Endodermal cell (in vitro differentiated cells): ENCODE measurements at regions not wholly inside any gene's neighbourhood (a gene's known extent, or its start where the extent isn't known, plus 50 kb on each side); places are given as distances from the start of the nearest gene placed in this dataset.

Experiments used
- DNase-seq: peaks from one replicate; pipeline ENCODE4 v3.0.0-alpha.2; 2017
- H3K27ac ChIP-seq: 2 replicates; pipeline ENCODE4 v1.5.1; 2013; ENCODE audit warnings: mild to moderate bottlenecking, low read depth, low read length, moderate library complexity
- H3K27me3 ChIP-seq: 2 replicates; pipeline ENCODE4 v1.6.1; 2013; ENCODE audit warnings: mild to moderate bottlenecking, low read length, moderate library complexity; ENCODE audit not compliant: insufficient read depth, control insufficient read depth, poor library complexity, severe bottlenecking
- H3K36me3 ChIP-seq: 2 replicates; pipeline ENCODE4 v1.7.0; 2013; ENCODE audit warnings: mild to moderate bottlenecking, low read length, moderate library complexity; ENCODE audit not compliant: control insufficient read depth, insufficient read depth
- H3K4me1 ChIP-seq: one replicate; pipeline ENCODE4 v1.7.0; 2013; ENCODE audit warnings: low read length; ENCODE audit not compliant: control insufficient read depth, insufficient read depth
- H3K4me3 ChIP-seq: 2 replicates; pipeline ENCODE4 v1.5.1; 2013; ENCODE audit warnings: mild to moderate bottlenecking, low read length, moderate library complexity
- H3K9ac ChIP-seq: 2 replicates; pipeline ENCODE4 v1.6.1; 2013; ENCODE audit warnings: mild to moderate bottlenecking, low read length, moderate library complexity; ENCODE audit not compliant: poor library complexity, severe bottlenecking; ENCODE audit errors: extremely low read depth
- H3K9me3 ChIP-seq: 2 replicates; pipeline ENCODE4 v1.6.1; 2013; ENCODE audit warnings: mild to moderate bottlenecking, low read length, moderate library complexity; ENCODE audit not compliant: control insufficient read depth
- H3K27ac Mint-ChIP-seq: 2 replicates; pipeline ENCODE4 v1.8.0; 2020; ENCODE audit warnings: mixed read lengths
- H3K27me3 Mint-ChIP-seq: 2 replicates; pipeline ENCODE4 v1.8.0; 2021; ENCODE audit warnings: mild to moderate bottlenecking, mixed read lengths; ENCODE audit not compliant: insufficient read depth
- H3K36me3 Mint-ChIP-seq: 2 replicates; pipeline ENCODE4 v1.8.0; 2020; ENCODE audit warnings: low read depth, mixed read lengths
- H3K4me1 Mint-ChIP-seq: 2 replicates; pipeline ENCODE4 v1.8.0; 2020; ENCODE audit warnings: mixed read lengths
- H3K4me3 Mint-ChIP-seq: 2 replicates; pipeline ENCODE4 v1.8.0; 2020; ENCODE audit warnings: mild to moderate bottlenecking, moderate library complexity, mixed read lengths
- H3K9me3 Mint-ChIP-seq: 2 replicates; pipeline ENCODE4 v1.8.0; 2020; ENCODE audit warnings: mild to moderate bottlenecking, mixed read lengths
- CTCF ChIP-seq: fragments of 200-600 bp; sonication (generic); conservative IDR thresholded peaks from 2 replicates; pipeline ENCODE4 v1.5.0; 2021; ENCODE audit warnings: antibody characterized with exemption, mild to moderate bottlenecking
- WGBS, 2 experiments: methylation state at CpG; one replicate each; pipeline versions ENCODE4 v1.1.5 to v1.1.7; 2013; ENCODE audit warnings: missing lambda C conversion rate in 2 of 2, mixed read lengths in 1 of 2; ENCODE audit not compliant: insufficient coverage in 1 of 2, insufficient read length in 1 of 2; 5-methylcytosine and 5-hydroxymethylcytosine counted together

DNA sequence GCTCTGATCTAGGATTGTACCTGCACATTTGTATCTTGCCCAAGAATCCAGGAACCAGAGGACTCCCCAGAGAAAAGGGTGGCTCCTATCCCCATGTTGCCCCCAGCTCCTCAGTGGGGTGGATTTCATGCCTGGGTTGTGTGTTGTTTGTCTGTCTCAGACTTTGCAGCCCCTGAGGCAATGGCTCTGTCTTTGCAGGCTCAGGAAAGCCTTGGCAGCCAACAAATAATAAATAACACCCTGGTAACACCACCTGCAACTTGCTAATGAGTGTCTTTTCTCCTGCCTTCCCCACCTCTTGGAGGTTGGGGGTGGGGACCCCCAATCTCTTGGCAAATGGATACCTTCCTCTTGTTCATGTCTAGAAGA, 65.2 kb upstream of the CISTR start:
- Mint-ChIP-seq H3K9me3 (no peaks in the 10 kb centered on the region), H3K4me3 (no peak overlapping the region), H3K36me3 (no peaks in the 10 kb centered on the region), H3K27me3 (peaks cover 53% of the 10 kb centered on the region), H3K4me1 (no peaks in the 10 kb centered on the region), H3K27ac (no peak overlapping the region)
- H3K36me3 ChIP-seq: no peaks in the 10 kb centered on the region
- H3K27ac ChIP-seq: no peak overlapping the region
- DNase-seq: no peak
- H3K4me1 ChIP-seq: no peaks in the 10 kb centered on the region
- H3K4me3 ChIP-seq: no peak overlapping the region
- H3K9ac ChIP-seq: no peak overlapping the region
- H3K27me3 ChIP-seq: peaks cover 76% of the 10 kb centered on the region
- no peak for TF ChIP-seq CTCF
- no peaks in the 10 kb centered on the region for H3K9me3 ChIP-seq

DNA sequence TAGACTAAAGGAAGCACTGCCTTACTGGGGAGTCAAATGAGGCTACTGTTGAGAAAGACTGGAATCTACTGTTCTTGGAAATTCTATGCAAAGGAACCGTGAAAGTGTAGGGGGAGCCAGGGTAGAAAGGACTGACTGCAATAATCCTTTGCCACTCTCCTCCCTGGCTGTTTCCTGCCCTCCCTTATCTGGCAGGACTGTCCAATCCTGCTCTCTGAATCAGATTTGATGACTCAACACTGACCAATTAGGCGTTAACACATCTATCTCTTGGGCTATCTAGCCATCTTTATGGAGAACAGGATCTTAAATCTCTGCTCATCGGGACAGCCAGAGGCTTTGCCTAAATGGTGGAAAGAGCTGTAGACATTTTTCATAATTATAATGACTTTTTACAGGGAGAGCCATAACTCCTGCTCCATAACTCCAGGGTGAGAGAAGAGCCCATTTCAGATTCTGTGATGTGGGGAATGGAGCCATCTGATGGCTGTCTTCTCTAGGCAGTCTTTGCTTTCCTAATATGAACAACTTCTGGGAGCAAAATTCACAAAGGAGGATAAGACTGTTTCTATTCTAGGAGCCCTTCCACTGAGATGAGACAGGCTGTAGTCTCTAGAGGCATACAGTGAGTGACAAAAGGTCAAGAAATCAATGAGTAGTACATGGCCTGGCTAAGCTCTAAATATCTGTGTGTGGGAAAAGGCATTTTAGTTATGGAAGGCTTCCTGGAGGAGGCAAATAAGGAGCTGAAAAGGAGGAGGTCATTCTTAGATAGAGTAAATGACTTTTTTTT, 68.9 kb upstream of the CISTR start:
- no peak overlapping the region for H3K4me3 ChIP-seq
- WGBS, 2 experiments: 86 to 90% methylated on average over 2 to 3 of the region's 3 CpGs
- TF ChIP-seq CTCF: no peak
- H3K27me3 Mint-ChIP-seq: peaks cover 57% of the 10 kb centered on the region
- H3K9ac ChIP-seq: no peak overlapping the region
- no peaks in the 10 kb centered on the region for H3K9me3 Mint-ChIP-seq
- no peak overlapping the region for H3K4me3 Mint-ChIP-seq
- H3K36me3 Mint-ChIP-seq: no peaks in the 10 kb centered on the region
- no peak for DNase-seq
- no peak overlapping the region for H3K27ac ChIP-seq
- no peaks in the 10 kb centered on the region for H3K4me1 ChIP-seq
- H3K27me3 ChIP-seq: peaks cover 76% of the 10 kb centered on the region
- H3K9me3 ChIP-seq: no peaks in the 10 kb centered on the region
- no peaks in the 10 kb centered on the region for H3K36me3 ChIP-seq
- no peak overlapping the region for H3K27ac Mint-ChIP-seq
- H3K4me1 Mint-ChIP-seq: peaks cover 9% of the 10 kb centered on the region

DNA sequence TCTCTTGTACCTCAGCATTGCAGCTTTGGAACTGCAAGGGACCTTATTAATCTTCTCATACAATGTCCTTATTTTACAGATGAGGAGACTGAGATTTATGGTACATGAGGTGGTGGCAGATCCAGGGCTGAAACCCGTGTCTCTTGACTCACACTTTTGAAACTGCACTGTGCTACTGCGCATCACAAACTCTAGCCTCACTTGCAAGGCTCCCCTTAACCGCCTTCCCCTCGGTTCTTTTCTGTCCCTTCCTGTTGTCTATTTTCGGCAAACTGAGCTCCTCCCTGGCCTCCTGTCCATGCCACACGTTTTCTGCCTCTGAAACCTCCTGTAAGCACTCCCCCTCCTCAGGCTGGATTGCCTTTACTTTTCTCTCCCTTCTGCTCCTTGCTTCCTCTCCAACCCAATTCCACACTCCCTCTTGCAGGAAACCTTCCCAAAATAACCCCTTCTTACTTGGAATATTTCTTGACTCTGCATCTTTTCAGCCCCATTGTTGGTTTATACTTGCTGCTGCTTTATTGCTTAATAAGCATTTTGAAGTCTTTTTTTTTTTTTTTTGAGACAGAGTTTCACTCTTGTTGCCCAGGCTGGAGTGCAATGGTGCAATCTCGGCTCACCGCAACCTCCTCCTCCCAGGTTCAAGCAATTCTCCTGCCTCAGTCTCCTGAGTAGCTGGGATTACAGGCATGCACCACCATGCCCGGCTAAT, 72.4 kb upstream of the CISTR start:
- Histone ChIP-seq H3K9me3 (no peaks in the 10 kb centered on the region), H3K36me3 (no peaks in the 10 kb centered on the region), H3K4me1 (no peaks in the 10 kb centered on the region), H3K27me3 (peaks cover 61% of the 10 kb centered on the region), H3K9ac (no peak overlapping the region), H3K27ac (no peak overlapping the region), H3K4me3 (no peak overlapping the region)
- Mint-ChIP-seq H3K27ac (no peak overlapping the region), H3K4me1 (peaks cover 9% of the 10 kb centered on the region), H3K9me3 (no peaks in the 10 kb centered on the region), H3K4me3 (no peak overlapping the region), H3K36me3 (no peaks in the 10 kb centered on the region), H3K27me3 (peaks cover 25% of the 10 kb centered on the region)
- TF ChIP-seq CTCF: no peak
- WGBS, 2 experiments: 80 to 81% methylated on average over 7 to 9 of the region's 9 CpGs
- no peak for DNase-seq
